Liver (tissue), 8 donors: ENCODE measurements at regions not wholly inside any gene's neighbourhood (a gene's known extent, or its start where the extent isn't known, plus 50 kb on each side); places are given as distances from the start of the nearest gene placed in this dataset.
"Not testable (repeated sequence)": the region's sequence is repeated elsewhere in the genome, so short reads cannot be mapped to it uniquely, and the experiment has no call there.

ENCODE experiments used
- DNase-seq: peaks from one replicate; pipeline ENCODE4 v3.0.0-alpha.2; 2017; ENCODE audit warnings: low spot score
- H3K27ac ChIP-seq, 2 donors: one replicate each; pipeline ENCODE4 v1.7.0; 2013; ENCODE audit warnings: inconsistent platforms in 2 of 2, low read length in 2 of 2, control low read depth in 1 of 2, low read depth in 1 of 2, mild to moderate bottlenecking in 1 of 2
- H3K27me3 ChIP-seq, 4 donors: one replicate each; pipeline versions ENCODE4 v1.6.1 to v1.7.0; 2013; ENCODE audit warnings: low read length in 3 of 4, inconsistent platforms in 1 of 4, mild to moderate bottlenecking in 1 of 4, moderate library complexity in 1 of 4; ENCODE audit not compliant: control insufficient read depth in 4 of 4, insufficient read depth in 4 of 4
- H3K36me3 ChIP-seq, 4 donors: one replicate each; pipeline versions ENCODE4 v1.6.1 to v1.7.0; 2013; ENCODE audit warnings: low read length in 3 of 4, mild to moderate bottlenecking in 3 of 4, low read depth in 1 of 4, moderate library complexity in 1 of 4; ENCODE audit not compliant: control insufficient read depth in 4 of 4, insufficient read depth in 3 of 4
- H3K4me1 ChIP-seq, 4 donors: one replicate each; pipeline versions ENCODE4 v1.6.1 to v1.7.0; 2013; ENCODE audit warnings: low read length in 3 of 4, mild to moderate bottlenecking in 3 of 4, moderate library complexity in 1 of 4; ENCODE audit not compliant: control insufficient read depth in 4 of 4, insufficient read depth in 4 of 4
- H3K4me3 ChIP-seq, 3 donors: one replicate each; pipeline versions ENCODE4 v1.6.1 to v1.7.0; 2013; ENCODE audit warnings: low read length in 3 of 3, control low read depth in 1 of 3, low read depth in 1 of 3, mild to moderate bottlenecking in 1 of 3
- H3K9ac ChIP-seq, 2 donors: one replicate each; pipeline ENCODE4 v1.7.0; 2013; ENCODE audit warnings: low read length in 2 of 2, mild to moderate bottlenecking in 2 of 2, moderate library complexity in 2 of 2, control low read depth in 1 of 2, low read depth in 1 of 2
- H3K9me3 ChIP-seq, 4 donors: one replicate each; pipeline versions ENCODE4 v1.6.1 to v1.7.0; 2013; ENCODE audit warnings: low read length in 3 of 4; ENCODE audit not compliant: control insufficient read depth in 4 of 4
- ATF3 ChIP-seq: IDR thresholded peaks from 2 replicates; pipeline ENCODE4 v1.6.1; 2016; ENCODE audit warnings: antibody characterized with exemption
- FOXA2 ChIP-seq: IDR thresholded peaks from 2 replicates; pipeline ENCODE4 v1.6.1; 2016; ENCODE audit warnings: antibody characterized with exemption
- GABPA ChIP-seq, 2 donors: IDR thresholded peaks in 1 of 2; conservative IDR thresholded peaks in 1 of 2; 2 replicates each; pipeline ENCODE4 v1.6.1; 2016; ENCODE audit warnings: antibody characterized with exemption in 2 of 2, mild to moderate bottlenecking in 1 of 2, moderate library complexity in 1 of 2
- MAX ChIP-seq: IDR thresholded peaks from 2 replicates; pipeline ENCODE4 v1.6.1; 2016; ENCODE audit warnings: antibody characterized with exemption
- NR2F2 ChIP-seq: IDR thresholded peaks from 2 replicates; pipeline ENCODE4 v1.6.1; 2016; ENCODE audit warnings: antibody characterized with exemption
- RAD21 ChIP-seq, 2 donors: IDR thresholded peaks; 2 replicates each; pipeline ENCODE4 v1.6.1; 2016; ENCODE audit warnings: antibody characterized with exemption in 2 of 2, mild to moderate bottlenecking in 2 of 2
- SP1 ChIP-seq: IDR thresholded peaks from 2 replicates; pipeline ENCODE4 v1.6.1; 2018; ENCODE audit warnings: antibody characterized with exemption, mild to moderate bottlenecking
- WGBS: extraction: QIAGEN DNeasy Blood & Tissue Kit; methylation state at CpG from one replicate; pipeline ENCODE4 v1.1.7; 2013; 5-methylcytosine and 5-hydroxymethylcytosine counted together
- TF ChIP-seq, protein P1 (sequence below): fragments of 150-350 bp; IDR thresholded peaks from 2 replicates; pipeline ENCODE4 v1.5.1; 2017; ENCODE audit warnings: improper control_type of control experiment, low read depth, low read length; ENCODE audit not compliant: missing input control
- donor health status: healthy.
- donor health status: healthy.
- donor health status: healthy.
- donor health status: healthy.
- donor health status: healthy.

- no peaks in the 10 kb centered on the region for H3K27me3 ChIP-seq
- H3K9ac ChIP-seq: no peak overlapping the region
- no peak for DNase-seq
- TF ChIP-seq NR2F2 (no peak), SP1 (no peak)
- no peak overlapping the region for H3K27ac ChIP-seq
- WGBS: 88% methylated on average over 1 of the region's 1 CpG
- H3K36me3 ChIP-seq: no peaks in the 10 kb centered on the region
- no peaks in the 10 kb centered on the region for H3K9me3 ChIP-seq
- H3K4me1 ChIP-seq: no peaks in the 10 kb centered on the region
- H3K4me3 ChIP-seq: no peak overlapping the region
Measured at GRCh38 chr5:100119903-100120302, 415.3 kb upstream of the FAM174A start.

DNA sequence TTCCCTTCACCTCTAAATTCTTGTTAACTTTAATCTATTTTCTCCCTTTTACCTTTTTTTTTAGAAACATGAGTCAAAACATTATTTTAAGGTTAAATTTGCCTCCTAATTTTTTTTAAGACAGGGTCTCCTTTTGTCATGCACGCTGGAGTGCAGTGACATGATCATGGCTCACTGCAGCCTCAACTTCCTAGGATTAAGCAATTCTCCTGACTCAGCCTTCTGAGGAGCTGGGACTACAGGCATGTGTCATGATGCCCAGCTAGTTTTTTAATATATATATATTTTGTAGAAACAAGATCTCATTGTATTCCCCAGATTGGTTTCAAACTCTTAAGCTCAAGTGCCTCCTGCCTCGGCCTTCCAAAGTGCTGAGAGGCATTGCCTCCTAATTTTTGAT, 424.7 kb upstream of the FAM174A start:
- H3K9me3 ChIP-seq: peaks cover 0 to 8% (median 3%) of the 10 kb centered on the region in 4 donors
- no peak overlapping the region for H3K4me3 ChIP-seq
- no peak overlapping the region for H3K9ac ChIP-seq
- TF ChIP-seq FOXA2: no peak
- TF ChIP-seq, protein P1, sequence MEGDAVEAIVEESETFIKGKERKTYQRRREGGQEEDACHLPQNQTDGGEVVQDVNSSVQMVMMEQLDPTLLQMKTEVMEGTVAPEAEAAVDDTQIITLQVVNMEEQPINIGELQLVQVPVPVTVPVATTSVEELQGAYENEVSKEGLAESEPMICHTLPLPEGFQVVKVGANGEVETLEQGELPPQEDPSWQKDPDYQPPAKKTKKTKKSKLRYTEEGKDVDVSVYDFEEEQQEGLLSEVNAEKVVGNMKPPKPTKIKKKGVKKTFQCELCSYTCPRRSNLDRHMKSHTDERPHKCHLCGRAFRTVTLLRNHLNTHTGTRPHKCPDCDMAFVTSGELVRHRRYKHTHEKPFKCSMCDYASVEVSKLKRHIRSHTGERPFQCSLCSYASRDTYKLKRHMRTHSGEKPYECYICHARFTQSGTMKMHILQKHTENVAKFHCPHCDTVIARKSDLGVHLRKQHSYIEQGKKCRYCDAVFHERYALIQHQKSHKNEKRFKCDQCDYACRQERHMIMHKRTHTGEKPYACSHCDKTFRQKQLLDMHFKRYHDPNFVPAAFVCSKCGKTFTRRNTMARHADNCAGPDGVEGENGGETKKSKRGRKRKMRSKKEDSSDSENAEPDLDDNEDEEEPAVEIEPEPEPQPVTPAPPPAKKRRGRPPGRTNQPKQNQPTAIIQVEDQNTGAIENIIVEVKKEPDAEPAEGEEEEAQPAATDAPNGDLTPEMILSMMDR: no peak
- no peaks in the 10 kb centered on the region for H3K36me3 ChIP-seq
- DNase-seq: no peak
- 68% methylated on average over 2 of the region's 2 CpGs for WGBS
- H3K4me1 ChIP-seq: no peaks in the 10 kb centered on the region
- H3K27me3 ChIP-seq: no peaks in the 10 kb centered on the region
- H3K27ac ChIP-seq: no peak overlapping the region

DNA sequence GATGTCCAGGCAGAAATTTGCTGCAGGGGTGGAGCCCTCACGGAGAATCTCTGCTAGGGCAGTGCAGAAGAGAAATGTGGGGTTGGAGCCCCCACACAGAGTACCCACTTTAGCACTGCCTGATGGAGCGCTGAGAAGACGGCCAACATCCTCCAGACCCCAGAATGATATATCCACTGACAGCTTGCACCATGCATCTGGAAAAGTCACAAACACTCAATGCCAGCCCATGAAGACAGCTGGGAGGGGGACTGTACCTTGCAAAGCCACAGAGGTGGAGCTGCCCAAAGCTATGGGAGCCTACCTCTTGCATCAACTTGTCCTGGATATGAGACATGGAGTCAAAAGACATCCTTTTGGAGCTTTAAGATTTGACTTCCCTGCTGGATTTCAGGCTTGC, 426.3 kb upstream of the FAM174A start:
- Histone ChIP-seq H3K27ac (no peak overlapping the region), H3K9ac (no peak overlapping the region), H3K4me1 (no peaks in the 10 kb centered on the region), H3K27me3 (no peaks in the 10 kb centered on the region), H3K4me3 (no peak overlapping the region), H3K9me3 (peaks cover 0 to 8% (median 3%) of the 10 kb centered on the region in 4 donors), H3K36me3 (no peaks in the 10 kb centered on the region)
- WGBS: 49% methylated on average over 3 of the region's 3 CpGs
- no peak for DNase-seq
- TF ChIP-seq GABPA (IDR thresholded peaks at IDR 0.05 in 1 of 2, conservative IDR thresholded peaks at IDR 0.05 in 1 of 2) (no peak), ATF3 (no peak), MAX (no peak), RAD21 (IDR thresholded peaks at IDR 0.05) (no peak)
- TF ChIP-seq, protein P1: no peak

GRCh38 chr5:100103592-100104119, 431.5 kb upstream of the FAM174A start:
- not testable (repeated sequence) for H3K9ac ChIP-seq, H3K9me3 ChIP-seq, H3K4me1 ChIP-seq, H3K4me3 ChIP-seq, H3K27ac ChIP-seq, H3K36me3 ChIP-seq, H3K27me3 ChIP-seq, DNase-seq
- WGBS: 58% methylated on average over 1 of the region's 1 CpG

DNA sequence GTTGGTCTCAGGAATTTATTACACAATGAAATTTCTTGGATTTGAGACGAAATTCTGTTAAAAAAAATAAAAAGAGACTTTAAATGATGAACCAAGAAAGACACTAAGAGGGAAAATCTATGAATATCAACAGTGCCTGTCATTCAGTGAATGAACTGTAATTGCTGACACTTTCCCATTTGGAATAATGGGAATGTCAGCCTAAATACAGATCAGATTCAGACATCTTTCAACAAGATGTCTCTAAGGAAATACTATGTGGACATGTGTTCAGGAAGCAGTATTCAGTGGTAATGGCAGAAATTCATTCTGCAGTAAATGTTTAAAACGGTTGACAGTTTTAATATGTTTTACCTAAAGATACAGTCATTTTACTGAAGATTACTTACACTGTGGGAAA, 433.7 kb upstream of the FAM174A start:
- H3K36me3 ChIP-seq, H3K27ac ChIP-seq, DNase-seq, H3K4me1 ChIP-seq, H3K4me3 ChIP-seq, H3K9ac ChIP-seq, H3K9me3 ChIP-seq, H3K27me3 ChIP-seq: not testable (repeated sequence)
- 42% methylated on average over 2 of the region's 2 CpGs for WGBS

- H3K4me3 ChIP-seq, H3K9me3 ChIP-seq, H3K27ac ChIP-seq, H3K4me1 ChIP-seq, DNase-seq, H3K27me3 ChIP-seq, H3K9ac ChIP-seq, H3K36me3 ChIP-seq: not testable (repeated sequence)
Measured at GRCh38 chr5:100096328-100096727, 438.8 kb upstream of the FAM174A start.
